Heart left ventricle (tissue), 13 donors: ENCODE measurements at regions not wholly inside any gene's neighbourhood (a gene's known extent, or its start where the extent isn't known, plus 50 kb on each side); places are given as distances from the start of the nearest gene placed in this dataset.
"Not testable (repeated sequence)": the region's sequence is repeated elsewhere in the genome, so short reads cannot be mapped to it uniquely, and the experiment has no call there.

Experiments used
- POLR2A ChIP-seq, 2 donors: fragments of 450-650 bp; IDR thresholded peaks; one replicate each; pipeline ENCODE4 v1.6.1; 2017; ENCODE audit warnings: antibody characterized with exemption in 2 of 2, mild to moderate bottlenecking in 2 of 2, moderate library complexity in 2 of 2
- TF ChIP-seq, protein P1 (sequence below), 12 donors: fragments of 200-600 bp; sonication (generic) in 4 of 12; IDR thresholded peaks; one replicate each; pipeline versions ENCODE4 v1.5.0 to v1.8.0; 2018 to 2022; ENCODE audit warnings: antibody characterized with exemption in 12 of 12, mild to moderate bottlenecking in 5 of 12
- donor health status: ischemic (EF 13 %, LVEDD 7.1; RV severe dilation, severe dysfunction).
- donor health status: DM: no; HTN: yes; CAD: no.
- donor health status: DM: no; HTN: no; CAD: no.
- donor health status: ischemic (EF 25% LVEDD 6.9; RV normal size, moderate dysfunction).
- donor health status: ischemic (EF 25% LVEDD 5.7; RV mildly dilated, moderate dysfunction).
- donor health status: ischemic (EF 35%, LVEDD 5.7; RV mildly dilated, moderate dysfunction).
- donor health status: nonischemic (EF 11% LVEDD 7.7; RV severe dilation, severe dysfunction).
- donor health status: DM: yes; HTN: yes; CAD: no.
- donor health status: PGD.
- donor health status: ischemic (EF 29% LVEDD 5.4; RV normal size, mild dysfunction).
- donor health status: nonischemic (EF 23%, LVEDD 6.1; RV moderate dilation, normal function).

DNA sequence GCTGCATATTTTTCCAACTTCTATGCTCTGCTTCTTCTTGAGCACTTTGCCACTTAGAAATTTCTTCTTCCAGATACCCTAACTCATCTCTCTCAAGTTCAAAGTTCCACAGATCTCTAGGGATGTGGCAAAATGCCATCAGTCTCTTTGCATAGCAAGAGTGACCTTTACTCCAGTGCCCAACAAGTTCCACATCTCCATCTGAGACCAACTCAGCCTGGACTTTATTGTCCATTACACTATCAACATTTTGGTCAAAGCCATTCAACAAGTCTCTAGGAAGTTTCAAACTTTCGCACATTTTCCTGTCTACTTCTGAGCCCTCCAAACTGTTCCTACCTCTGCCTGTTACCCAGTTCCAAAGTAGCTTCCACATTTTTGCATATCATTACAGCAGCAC, 946.2 kb upstream of the TMEFF2 start:
- TF ChIP-seq, protein P1, sequence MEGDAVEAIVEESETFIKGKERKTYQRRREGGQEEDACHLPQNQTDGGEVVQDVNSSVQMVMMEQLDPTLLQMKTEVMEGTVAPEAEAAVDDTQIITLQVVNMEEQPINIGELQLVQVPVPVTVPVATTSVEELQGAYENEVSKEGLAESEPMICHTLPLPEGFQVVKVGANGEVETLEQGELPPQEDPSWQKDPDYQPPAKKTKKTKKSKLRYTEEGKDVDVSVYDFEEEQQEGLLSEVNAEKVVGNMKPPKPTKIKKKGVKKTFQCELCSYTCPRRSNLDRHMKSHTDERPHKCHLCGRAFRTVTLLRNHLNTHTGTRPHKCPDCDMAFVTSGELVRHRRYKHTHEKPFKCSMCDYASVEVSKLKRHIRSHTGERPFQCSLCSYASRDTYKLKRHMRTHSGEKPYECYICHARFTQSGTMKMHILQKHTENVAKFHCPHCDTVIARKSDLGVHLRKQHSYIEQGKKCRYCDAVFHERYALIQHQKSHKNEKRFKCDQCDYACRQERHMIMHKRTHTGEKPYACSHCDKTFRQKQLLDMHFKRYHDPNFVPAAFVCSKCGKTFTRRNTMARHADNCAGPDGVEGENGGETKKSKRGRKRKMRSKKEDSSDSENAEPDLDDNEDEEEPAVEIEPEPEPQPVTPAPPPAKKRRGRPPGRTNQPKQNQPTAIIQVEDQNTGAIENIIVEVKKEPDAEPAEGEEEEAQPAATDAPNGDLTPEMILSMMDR (IDR thresholded peaks at IDR 0.05), result not testable (repeated sequence)
- not testable (repeated sequence) for TF ChIP-seq POLR2A (IDR thresholded peaks at IDR 0.05)
